ENCODE measurements at regions not wholly inside any gene's neighbourhood (a gene's known extent, or its start where the extent isn't known, plus 50 kb on each side); places are given as distances from the start of the nearest gene placed in this dataset.

DNA sequence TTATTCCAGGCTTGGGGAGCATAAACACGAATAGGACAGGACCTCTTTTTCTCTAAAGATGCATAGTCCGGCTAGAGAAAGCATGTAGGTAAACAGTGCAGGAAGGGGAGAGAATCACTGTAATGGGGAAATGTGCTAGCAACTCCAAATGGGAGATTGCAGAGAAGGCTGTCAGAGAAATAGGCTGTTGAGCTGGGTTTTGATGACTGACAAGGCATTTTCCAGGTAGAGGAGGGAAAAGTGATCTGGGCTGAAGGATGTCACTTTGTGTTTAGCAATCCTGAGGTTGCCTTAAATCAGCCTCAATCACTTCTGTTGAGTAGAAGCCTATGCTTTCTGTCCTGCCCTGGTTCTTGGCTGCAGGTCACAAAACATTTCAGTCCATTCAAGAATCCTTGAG is 242.0 kb upstream of the MEIS1 start:
- TF ChIP-seq FOSL1 (CRISPR knock-in tag; IDR thresholded peaks at IDR 0.05; ENCODE audit: borderline replicate concordance): no peak
- no peak for TF ChIP-seq ZFP1 (CRISPR knock-in tag; IDR thresholded peaks at IDR 0.05)
- TF ChIP-seq SMARCE1 (IDR thresholded peaks at IDR 0.05; ENCODE audit: borderline replicate concordance): no peak
